Ascending aorta (tissue), 2 donors: ENCODE measurements at regions not wholly inside any gene's neighbourhood (a gene's known extent, or its start where the extent isn't known, plus 50 kb on each side); places are given as distances from the start of the nearest gene placed in this dataset.

ENCODE experiments used
- DNase-seq, 2 donors: peaks; one replicate each; pipeline ENCODE4 v3.0.0-alpha.2; 2019; ENCODE audit warnings: low spot score in 2 of 2
- H3K27ac ChIP-seq, 2 donors: fragments of 200-600 bp; sonication (generic); one replicate each; pipeline ENCODE4 v1.5.1; 2016 to 2017; ENCODE audit warnings: mild to moderate bottlenecking in 1 of 2
- H3K27me3 ChIP-seq: fragments of 200-600 bp; sonication (generic); one replicate; pipeline ENCODE4 v1.5.1; 2017
- H3K36me3 ChIP-seq, 2 donors: fragments of 200-600 bp; sonication (generic); one replicate each; pipeline ENCODE4 v1.5.1; 2016
- H3K4me1 ChIP-seq, 2 donors: fragments of 200-600 bp; sonication (generic); one replicate each; pipeline ENCODE4 v1.5.1; 2016 to 2017; ENCODE audit warnings: mild to moderate bottlenecking in 1 of 2
- H3K4me3 ChIP-seq, 2 donors: fragments of 200-600 bp; sonication (generic); one replicate each; pipeline ENCODE4 v1.5.1; 2016 to 2017; ENCODE audit warnings: mild to moderate bottlenecking in 1 of 2
- H3K9me3 ChIP-seq, 2 donors: fragments of 200-600 bp; sonication (generic); one replicate each; pipeline ENCODE4 v1.5.1; 2016
- CTCF ChIP-seq, 3 experiments: fragments of 200-600 bp in 2 of 3; fragments of 450-650 bp in 1 of 3; sonication (generic) in 2 of 3; IDR thresholded peaks; one replicate each; pipeline ENCODE4 v1.5.1; 2016 to 2019; ENCODE audit warnings: antibody characterized with exemption in 3 of 3, mild to moderate bottlenecking in 1 of 3, moderate library complexity in 1 of 3
- intact Hi-C: fragments of 100-400 bp; cut with DNase I; formaldehyde crosslinking; loops from one replicate; pipeline ENCODE4 v1.15.1; 2023

GRCh38 chr3:1587426-1587825 is 494.6 kb downstream of the CNTN6 start:
- Histone ChIP-seq H3K36me3 (no peaks in the 10 kb centered on the region), H3K4me3 (no peak overlapping the region), H3K27ac (no peak overlapping the region), H3K9me3 (peaks cover 0 to 23% of the 10 kb centered on the region in 2 donors), H3K27me3 (no peaks in the 10 kb centered on the region), H3K4me1 (no peaks in the 10 kb centered on the region)
- no peak for DNase-seq
- TF ChIP-seq CTCF (IDR thresholded peaks at IDR 0.05), result no peak
- intact Hi-C loops, result no loop called here

- Histone ChIP-seq H3K36me3 (no peaks in the 10 kb centered on the region), H3K27me3 (no peaks in the 10 kb centered on the region), H3K9me3 (peaks cover 0 to 23% of the 10 kb centered on the region in 2 donors), H3K27ac (no peak overlapping the region), H3K4me3 (no peak overlapping the region), H3K4me1 (no peaks in the 10 kb centered on the region)
- DNase-seq, result no peak
- TF ChIP-seq CTCF (IDR thresholded peaks at IDR 0.05), result no peak
- intact Hi-C loops, result no loop called here
Observed at GRCh38 chr3:1591327-1592028, 498.7 kb downstream of the CNTN6 start.

- Histone ChIP-seq H3K4me3 (no peak overlapping the region), H3K27me3 (no peaks in the 10 kb centered on the region), H3K27ac (no peak overlapping the region), H3K36me3 (no peaks in the 10 kb centered on the region), H3K9me3 (peaks cover 0 to 14% of the 10 kb centered on the region in 2 donors), H3K4me1 (no peaks in the 10 kb centered on the region)
- TF ChIP-seq CTCF (IDR thresholded peaks at IDR 0.05), result no peak
- intact Hi-C loops, result no loop called here
- no peak for DNase-seq
Observed at GRCh38 chr3:1594940-1595339, 502.1 kb downstream of the CNTN6 start.

GRCh38 chr3:1600206-1600605 is 498.5 kb upstream of the CNTN4 start:
- no peak overlapping the region for H3K4me3 ChIP-seq
- no peaks in the 10 kb centered on the region for H3K9me3 ChIP-seq
- no peaks in the 10 kb centered on the region for H3K36me3 ChIP-seq
- DNase-seq, result no peak
- intact Hi-C loops, result no loop called here
- H3K27ac ChIP-seq, result no peak overlapping the region
- no peaks in the 10 kb centered on the region for H3K4me1 ChIP-seq
- H3K27me3 ChIP-seq, result no peaks in the 10 kb centered on the region
- no peak for TF ChIP-seq CTCF (IDR thresholded peaks at IDR 0.05)

- no peak overlapping the region for H3K4me3 ChIP-seq
- intact Hi-C loops, result no loop called here
- TF ChIP-seq CTCF (IDR thresholded peaks at IDR 0.05), result no peak
Observed at GRCh38 chr3:1600700-1601418, 497.8 kb upstream of the CNTN4 start.

More at GRCh38 chr3:1600700-1601418, 497.8 kb upstream of the CNTN4 start:
- H3K4me1 ChIP-seq, result no peaks in the 10 kb centered on the region
- no peak for DNase-seq
- H3K27ac ChIP-seq, result no peak overlapping the region
- no peaks in the 10 kb centered on the region for H3K9me3 ChIP-seq
- no peaks in the 10 kb centered on the region for H3K36me3 ChIP-seq
- no peaks in the 10 kb centered on the region for H3K27me3 ChIP-seq
